ENCODE measurements at regions not wholly inside any gene's neighbourhood (a gene's known extent, or its start where the extent isn't known, plus 50 kb on each side); places are given as distances from the start of the nearest gene placed in this dataset.

DNA sequence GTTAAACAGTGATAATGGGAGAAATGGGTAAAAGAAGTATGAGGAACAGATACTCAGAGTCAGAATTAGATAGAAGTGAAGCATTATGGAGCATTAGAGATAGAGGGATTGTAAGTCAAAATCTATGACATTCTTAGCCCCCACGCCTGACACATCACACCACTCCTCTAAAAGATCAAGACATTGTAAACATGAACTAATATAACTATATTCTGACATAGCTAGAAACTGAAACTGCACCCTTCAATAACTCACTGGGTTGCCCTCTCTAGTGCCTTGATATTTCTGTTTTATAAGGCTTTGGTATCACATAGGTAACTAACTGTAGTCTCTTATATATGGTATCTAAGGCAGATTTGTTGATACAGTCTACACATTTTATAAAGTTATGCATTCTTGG, 684.3 kb upstream of the DPPA4 start:
- TF ChIP-seq EZH2 (IDR thresholded peaks at IDR 0.05; ENCODE audit: borderline replicate concordance, control insufficient read depth, low read depth, low read length), result no peak
- TF ChIP-seq, protein P1, sequence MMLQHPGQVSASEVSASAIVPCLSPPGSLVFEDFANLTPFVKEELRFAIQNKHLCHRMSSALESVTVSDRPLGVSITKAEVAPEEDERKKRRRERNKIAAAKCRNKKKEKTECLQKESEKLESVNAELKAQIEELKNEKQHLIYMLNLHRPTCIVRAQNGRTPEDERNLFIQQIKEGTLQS (IDR thresholded peaks at IDR 0.05; ENCODE audit: borderline replicate concordance, extremely low read depth, low read depth, low read length), result no peak
- TF ChIP-seq FOS (IDR thresholded peaks at IDR 0.05; ENCODE audit: borderline replicate concordance, extremely low read depth, insufficient read length), result no peak
- TF ChIP-seq, protein P2, sequence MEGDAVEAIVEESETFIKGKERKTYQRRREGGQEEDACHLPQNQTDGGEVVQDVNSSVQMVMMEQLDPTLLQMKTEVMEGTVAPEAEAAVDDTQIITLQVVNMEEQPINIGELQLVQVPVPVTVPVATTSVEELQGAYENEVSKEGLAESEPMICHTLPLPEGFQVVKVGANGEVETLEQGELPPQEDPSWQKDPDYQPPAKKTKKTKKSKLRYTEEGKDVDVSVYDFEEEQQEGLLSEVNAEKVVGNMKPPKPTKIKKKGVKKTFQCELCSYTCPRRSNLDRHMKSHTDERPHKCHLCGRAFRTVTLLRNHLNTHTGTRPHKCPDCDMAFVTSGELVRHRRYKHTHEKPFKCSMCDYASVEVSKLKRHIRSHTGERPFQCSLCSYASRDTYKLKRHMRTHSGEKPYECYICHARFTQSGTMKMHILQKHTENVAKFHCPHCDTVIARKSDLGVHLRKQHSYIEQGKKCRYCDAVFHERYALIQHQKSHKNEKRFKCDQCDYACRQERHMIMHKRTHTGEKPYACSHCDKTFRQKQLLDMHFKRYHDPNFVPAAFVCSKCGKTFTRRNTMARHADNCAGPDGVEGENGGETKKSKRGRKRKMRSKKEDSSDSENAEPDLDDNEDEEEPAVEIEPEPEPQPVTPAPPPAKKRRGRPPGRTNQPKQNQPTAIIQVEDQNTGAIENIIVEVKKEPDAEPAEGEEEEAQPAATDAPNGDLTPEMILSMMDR (IDR thresholded peaks at IDR 0.05 in 2 of 3, conservative IDR thresholded peaks at IDR 0.05 in 1 of 3; ENCODE audit: control insufficient read depth in 2 of 3, extremely low read depth in 1 of 3, insufficient read depth in 1 of 3, low read depth in 3 of 3, low read length in 3 of 3), result no peak

All from GM12878 (cell line).